Psoas muscle (tissue), 7 donors: ENCODE measurements at regions not wholly inside any gene's neighbourhood (a gene's known extent, or its start where the extent isn't known, plus 50 kb on each side); places are given as distances from the start of the nearest gene placed in this dataset.

Source experiments
- ATAC-seq, 4 donors: fragments of 200-7000 bp; cut with Tn5 transposase; one replicate each; pipeline ENCODE4 v1.9.1; 2020; ENCODE audit warnings: moderate library complexity in 3 of 4, mild to moderate bottlenecking in 2 of 4
- DNase-seq, 2 donors: peaks; one replicate each; pipeline ENCODE4 v3.0.0-alpha.2; 2020
- H3K27ac ChIP-seq: fragments of 200-600 bp; one replicate; pipeline ENCODE4 v1.8.0; 2022
- H3K27me3 ChIP-seq, 3 donors: fragments of 200-600 bp in 1 of 3; one replicate each; pipeline versions ENCODE4 v1.6.1 to v1.8.0; 2013 to 2022; ENCODE audit warnings: low read length in 2 of 3, mild to moderate bottlenecking in 2 of 3, moderate library complexity in 1 of 3; ENCODE audit not compliant: insufficient read depth in 3 of 3
- H3K36me3 ChIP-seq, 2 donors: fragments of 200-600 bp in 1 of 2; one replicate each; pipeline versions ENCODE4 v1.6.1 to v1.8.0; 2013 to 2022; ENCODE audit warnings: low read depth in 1 of 2, mild to moderate bottlenecking in 1 of 2, moderate library complexity in 1 of 2; ENCODE audit not compliant: insufficient read depth in 1 of 2
- H3K4me1 ChIP-seq: fragments of 200-600 bp; one replicate; pipeline ENCODE4 v1.8.0; 2022
- H3K4me3 ChIP-seq: fragments of 200-600 bp; one replicate; pipeline ENCODE4 v1.8.0; 2022; ENCODE audit warnings: mild to moderate bottlenecking
- H3K9me3 ChIP-seq: fragments of 200-600 bp; one replicate; pipeline ENCODE4 v1.8.0; 2022
- WGBS, 3 donors: extraction: QIAGEN DNeasy Blood & Tissue Kit; methylation state at CpG; one replicate each; pipeline versions ENCODE4 v1.1.6 to v1.1.7; 2013; 5-methylcytosine and 5-hydroxymethylcytosine counted together
- intact Hi-C, 2 donors: fragments of 100-400 bp; cut with DNase I; formaldehyde crosslinking; loops; one replicate each; pipeline versions ENCODE4 v1.11.0 to v1.14.2; 2022
- TF ChIP-seq, protein P1 (sequence below): fragments of 200-600 bp; IDR thresholded peaks from one replicate; pipeline ENCODE4 v1.8.0; 2022; ENCODE audit warnings: antibody characterized with exemption
- donor health status: healthy with polysubstance abuse.
- donor health status: DM: no; HTN: no; CAD: no; lungs with moderate emphysema.
- donor health status: Bipolar disorder and iron deficiency.
- donor health status: healthy.
- donor health status: DM: yes; HTN: yes; CAD: no.
- donor health status: DM: no; HTN: no; CAD: no.
- donor health status: DM: yes; HTN: yes; CAD: no.

DNA sequence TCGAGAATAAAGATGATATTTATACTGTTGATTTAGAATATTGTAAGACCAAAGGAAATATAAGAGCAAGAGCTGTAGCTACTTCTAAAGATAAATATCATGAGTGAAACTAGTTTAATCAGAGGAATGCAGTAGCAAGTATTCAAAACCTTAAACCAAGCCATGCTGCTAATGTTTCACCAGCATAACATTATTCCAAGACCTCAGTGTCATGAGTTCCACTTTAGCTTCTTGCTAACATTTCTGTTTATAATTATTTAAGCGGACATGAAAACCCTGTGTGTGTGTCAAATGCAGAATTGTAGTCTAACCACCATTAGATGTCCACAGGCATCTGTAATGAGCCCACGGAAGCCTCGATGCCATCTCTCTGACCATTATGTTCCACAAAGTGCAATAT, 752.6 kb upstream of the MARCKS start:
- ATAC-seq (no peak), DNase-seq (no peak)
- intact Hi-C loops: no loop called here
- WGBS, 3 donors: 58 to 62% (median 59%) methylated on average over 4 of the region's 4 CpGs
- Histone ChIP-seq H3K27ac (no peak overlapping the region), H3K36me3 (no peaks in the 10 kb centered on the region), H3K27me3 (no peaks in the 10 kb centered on the region), H3K4me1 (no peaks in the 10 kb centered on the region), H3K4me3 (no peak overlapping the region), H3K9me3 (no peaks in the 10 kb centered on the region)
- TF ChIP-seq, protein P1, sequence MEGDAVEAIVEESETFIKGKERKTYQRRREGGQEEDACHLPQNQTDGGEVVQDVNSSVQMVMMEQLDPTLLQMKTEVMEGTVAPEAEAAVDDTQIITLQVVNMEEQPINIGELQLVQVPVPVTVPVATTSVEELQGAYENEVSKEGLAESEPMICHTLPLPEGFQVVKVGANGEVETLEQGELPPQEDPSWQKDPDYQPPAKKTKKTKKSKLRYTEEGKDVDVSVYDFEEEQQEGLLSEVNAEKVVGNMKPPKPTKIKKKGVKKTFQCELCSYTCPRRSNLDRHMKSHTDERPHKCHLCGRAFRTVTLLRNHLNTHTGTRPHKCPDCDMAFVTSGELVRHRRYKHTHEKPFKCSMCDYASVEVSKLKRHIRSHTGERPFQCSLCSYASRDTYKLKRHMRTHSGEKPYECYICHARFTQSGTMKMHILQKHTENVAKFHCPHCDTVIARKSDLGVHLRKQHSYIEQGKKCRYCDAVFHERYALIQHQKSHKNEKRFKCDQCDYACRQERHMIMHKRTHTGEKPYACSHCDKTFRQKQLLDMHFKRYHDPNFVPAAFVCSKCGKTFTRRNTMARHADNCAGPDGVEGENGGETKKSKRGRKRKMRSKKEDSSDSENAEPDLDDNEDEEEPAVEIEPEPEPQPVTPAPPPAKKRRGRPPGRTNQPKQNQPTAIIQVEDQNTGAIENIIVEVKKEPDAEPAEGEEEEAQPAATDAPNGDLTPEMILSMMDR: no peak

DNA sequence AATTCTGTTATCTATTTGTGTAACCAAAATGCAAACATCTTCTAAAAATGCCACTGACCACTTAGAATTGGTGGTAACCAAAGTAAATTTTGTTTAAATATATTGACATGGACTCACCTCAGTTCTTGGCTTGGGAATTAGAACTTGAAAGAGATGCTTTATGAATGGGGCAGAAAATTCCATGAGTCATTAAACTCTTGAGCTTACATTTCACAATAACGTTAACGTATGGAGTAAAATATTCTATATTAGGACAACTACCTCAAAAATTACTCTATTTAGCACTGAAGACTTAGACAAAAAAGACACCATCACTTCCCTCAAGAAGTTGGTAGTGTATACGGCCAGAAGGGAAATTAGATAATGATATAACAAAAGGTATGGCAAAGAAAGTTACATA, 752.2 kb upstream of the MARCKS start:
- ATAC-seq (no peak), DNase-seq (no peak)
- H3K4me3 ChIP-seq: no peak overlapping the region
- H3K4me1 ChIP-seq: no peaks in the 10 kb centered on the region
- H3K27ac ChIP-seq: no peak overlapping the region
- WGBS, 3 donors: 90 to 95% (median 91%) methylated on average over 3 of the region's 3 CpGs
- H3K27me3 ChIP-seq: no peaks in the 10 kb centered on the region
- intact Hi-C loops: no loop called here
- no peaks in the 10 kb centered on the region for H3K9me3 ChIP-seq
- TF ChIP-seq, protein P1: no peak
- no peaks in the 10 kb centered on the region for H3K36me3 ChIP-seq

DNA sequence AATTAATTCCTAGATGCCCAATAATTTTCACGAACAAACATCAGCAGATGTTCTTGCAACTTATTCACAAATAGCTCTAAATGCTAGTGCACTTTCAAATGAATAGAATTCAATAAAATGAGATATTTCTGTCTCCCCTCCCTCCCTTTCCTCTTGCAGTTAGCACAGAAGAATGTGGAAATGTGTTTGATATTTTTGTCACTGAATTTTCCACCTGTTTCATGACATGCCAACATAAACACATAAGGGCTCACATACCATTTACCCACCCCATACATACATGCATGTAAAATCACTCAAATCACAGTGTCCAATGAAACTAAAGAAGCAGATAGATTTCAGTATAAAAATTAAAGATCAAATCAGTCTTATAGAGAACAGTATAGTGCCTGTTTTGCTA, 746.9 kb upstream of the MARCKS start:
- no peak overlapping the region for H3K4me3 ChIP-seq
- WGBS, 3 donors: 63 to 67% (median 64%) methylated on average over 1 of the region's 1 CpG
- TF ChIP-seq, protein P1: no peak
- H3K4me1 ChIP-seq: no peaks in the 10 kb centered on the region
- ATAC-seq (no peak), DNase-seq (no peak)
- no peaks in the 10 kb centered on the region for H3K36me3 ChIP-seq
- H3K9me3 ChIP-seq: no peaks in the 10 kb centered on the region
- intact Hi-C loops: no loop called here
- no peak overlapping the region for H3K27ac ChIP-seq
- no peaks in the 10 kb centered on the region for H3K27me3 ChIP-seq

DNA sequence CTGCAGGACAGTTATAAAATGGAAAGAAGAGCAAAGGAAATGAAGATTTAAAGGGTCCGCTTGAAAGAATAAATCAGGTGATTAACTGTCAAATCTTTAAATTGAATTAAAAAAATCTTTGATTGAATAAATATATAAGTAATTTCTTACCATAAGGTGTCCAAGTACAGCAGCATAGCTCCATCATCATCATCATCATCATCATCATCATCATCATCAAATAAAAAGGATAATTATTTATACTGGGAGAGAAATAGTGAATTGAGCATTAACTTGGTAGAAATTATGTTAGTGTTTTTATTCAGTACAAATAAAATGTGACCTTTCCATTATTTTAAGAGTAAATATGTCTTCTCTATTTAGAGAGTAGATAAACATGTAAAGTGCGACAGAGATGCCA, 745.6 kb upstream of the MARCKS start:
- no peak for ATAC-seq
- H3K4me1 ChIP-seq: no peaks in the 10 kb centered on the region
- no peak overlapping the region for H3K4me3 ChIP-seq
- no peaks in the 10 kb centered on the region for H3K9me3 ChIP-seq
- no peaks in the 10 kb centered on the region for H3K27me3 ChIP-seq
- TF ChIP-seq, protein P1: no peak
- H3K27ac ChIP-seq: no peak overlapping the region
- DNase-seq: no peak
- H3K36me3 ChIP-seq: no peaks in the 10 kb centered on the region
- WGBS, 3 donors: 96 to 98% (median 96%) methylated on average over 2 of the region's 2 CpGs
- intact Hi-C loops: no loop called here

DNA sequence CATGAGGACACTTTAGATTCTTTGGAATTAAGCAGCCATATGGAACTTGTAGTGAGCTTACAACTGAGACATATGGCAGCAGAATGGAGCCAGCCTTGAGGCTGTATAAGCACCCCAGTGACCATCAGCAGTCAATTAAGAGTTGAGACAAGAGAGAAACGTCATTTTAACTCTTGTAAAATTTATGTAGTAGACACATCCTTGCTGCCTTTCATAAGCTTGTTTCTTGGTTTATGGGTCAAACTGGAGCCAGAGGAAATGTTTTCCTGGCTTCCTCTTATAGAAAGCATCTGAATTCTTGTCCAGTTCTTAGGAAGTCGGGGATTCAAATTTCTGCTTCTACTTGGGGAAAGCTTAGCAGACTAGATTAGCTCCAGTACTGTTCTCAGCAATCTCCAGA, 745.1 kb upstream of the MARCKS start:
- Histone ChIP-seq H3K27ac (no peak overlapping the region), H3K4me3 (no peak overlapping the region), H3K36me3 (no peaks in the 10 kb centered on the region), H3K27me3 (no peaks in the 10 kb centered on the region), H3K4me1 (no peaks in the 10 kb centered on the region), H3K9me3 (no peaks in the 10 kb centered on the region)
- ATAC-seq (no peak), DNase-seq (no peak)
- intact Hi-C loops: no loop called here
- 37 to 39% (median 38%) methylated on average over 2 of the region's 2 CpGs for WGBS, 3 donors
- TF ChIP-seq, protein P1: no peak
